OCI-LY7 (cell line): ENCODE measurements at regions not wholly inside any gene's neighbourhood (a gene's known extent, or its start where the extent isn't known, plus 50 kb on each side); places are given as distances from the start of the nearest gene placed in this dataset.

ENCODE experiments used
- BruUV-seq: library from RNA; stranded (reverse); fragments of 400-500 nt; replicated peaks from 2 replicates; lab custom pipeline; 2021; lab: Mats Ljungman, UMichigan
- CTCF ChIA-PET: fragments of 300-600 bp; sonication (Branson Sonifier 250); formaldehyde crosslinking; loops from one replicate; lab custom pipeline; 2022; ENCODE audit warnings: antibody characterized with exemption; ENCODE audit not compliant: unreplicated experiment; lab: Charles Lee
- POLR2A ChIA-PET: fragments of 300-600 bp; sonication (Branson Sonifier 250); formaldehyde crosslinking; loops from one replicate; lab custom pipeline; 2022; ENCODE audit warnings: antibody characterized with exemption; lab: Charles Lee
- DNase-seq: peaks from one replicate; pipeline ENCODE4 v3.0.0-alpha.2; 2015; ENCODE audit warnings: low spot score
- H2AFZ ChIP-seq: fragments of 200-600 bp; sonication (generic), shearing (Covaris generic); 2 replicates; pipeline ENCODE4 v1.6.1; 2014; ENCODE audit warnings: mild to moderate bottlenecking, antibody characterized with exemption, low read length, moderate library complexity
- H3K27ac ChIP-seq: fragments of 200-600 bp; sonication (generic); 2 replicates; pipeline ENCODE4 v1.5.1; 2014; ENCODE audit warnings: mixed run types, low read depth, mild to moderate bottlenecking, moderate library complexity, low read length, inconsistent platforms; ENCODE audit not compliant: poor library complexity, severe bottlenecking
- H3K36me3 ChIP-seq: fragments of 200-600 bp; sonication (generic); 2 replicates; pipeline ENCODE4 v1.6.1; 2014; ENCODE audit warnings: mild to moderate bottlenecking, antibody characterized with exemption, low read length, moderate library complexity, mixed read lengths; ENCODE audit not compliant: insufficient read depth
- H3K4me1 ChIP-seq: fragments of 200-600 bp; sonication (generic); 2 replicates; pipeline ENCODE4 v1.5.1; 2014; ENCODE audit warnings: mild to moderate bottlenecking, low read length; ENCODE audit not compliant: insufficient read depth, poor library complexity, severe bottlenecking
- H3K4me2 ChIP-seq: fragments of 200-600 bp; sonication (generic); 2 replicates; pipeline ENCODE4 v1.6.1; 2014; ENCODE audit warnings: mild to moderate bottlenecking, low read length
- H3K4me3 ChIP-seq: fragments of 200-600 bp; sonication (generic); 2 replicates; pipeline ENCODE4 v1.5.1; 2014; ENCODE audit warnings: mild to moderate bottlenecking, low read depth, low read length; ENCODE audit not compliant: poor library complexity, severe bottlenecking
- H3K79me2 ChIP-seq: fragments of 200-600 bp; sonication (generic); 2 replicates; pipeline ENCODE4 v1.6.1; 2016; ENCODE audit warnings: low read depth, mild to moderate bottlenecking, low read length, moderate library complexity, mixed read lengths; ENCODE audit not compliant: insufficient read depth
- H3K9me2 ChIP-seq: fragments of 200-600 bp; sonication (generic); 2 replicates; pipeline ENCODE4 v1.6.1; 2016; ENCODE audit warnings: mild to moderate bottlenecking, low read length, mixed read lengths; ENCODE audit not compliant: insufficient read depth
- H3K9me3 ChIP-seq: fragments of 200-600 bp; sonication (generic); 2 replicates; pipeline ENCODE4 v1.6.1; 2014; ENCODE audit warnings: mild to moderate bottlenecking, mixed run types, low read length, mixed read lengths
- H4K20me1 ChIP-seq: fragments of 200-600 bp; sonication (generic); 2 replicates; pipeline ENCODE4 v1.6.1; 2014; ENCODE audit warnings: mild to moderate bottlenecking, antibody characterized with exemption, low read length, moderate library complexity, mixed read lengths; ENCODE audit not compliant: insufficient read depth
- EZH2phosphoT487 ChIP-seq: fragments of 200-600 bp; sonication (generic); IDR thresholded peaks from 2 replicates; pipeline ENCODE4 v1.6.1; 2018; ENCODE audit warnings: low read depth, borderline replicate concordance, mild to moderate bottlenecking, mixed run types, antibody characterized with exemption, low read length, moderate library complexity, mixed read lengths
- intact Hi-C: fragments of 100-400 bp; cut with micrococcal nuclease; formaldehyde crosslinking; loops from one replicate; pipeline ENCODE4 v1.10.0; 2022; ENCODE audit not compliant: unreplicated experiment
- TF ChIP-seq, protein P1 (sequence below): fragments of 200-600 bp; sonication (generic); conservative IDR thresholded peaks from 2 replicates; pipeline ENCODE4 v1.5.1; 2014; ENCODE audit warnings: mild to moderate bottlenecking, antibody characterized with exemption, low read length, moderate library complexity, mixed read lengths

DNA sequence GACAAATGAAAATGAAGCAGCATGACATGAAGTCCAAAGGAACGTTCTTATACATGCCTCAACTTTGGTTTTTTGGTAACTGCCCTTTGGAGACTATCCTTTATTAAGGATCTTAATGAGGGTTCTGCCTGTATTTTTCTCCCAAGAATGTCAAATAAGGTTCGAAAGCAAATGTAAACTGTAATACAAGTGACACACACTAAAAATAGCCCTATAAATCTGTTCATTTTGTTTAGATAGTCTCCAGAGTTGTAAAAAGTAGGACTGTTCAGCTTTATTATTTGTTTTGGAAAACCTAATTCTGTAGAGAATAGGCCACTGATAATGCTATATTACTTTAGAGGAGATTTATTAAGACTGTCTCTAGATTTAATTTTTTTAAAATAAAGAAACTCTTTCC lies 80.5 kb upstream of the CDIN1 start:
- no peaks in the 10 kb centered on the region for H4K20me1 ChIP-seq
- H3K9me3 ChIP-seq = no peaks in the 10 kb centered on the region
- ChIA-PET POLR2A (interaction anchor here (0.6 to 1.6 kb wide), 2 partner anchors 10 to 397 kb away, joined by 3 to 4 read pairs; no protein-coding TSS in a partner anchor), CTCF (no interaction called here)
- H3K79me2 ChIP-seq = no peaks in the 10 kb centered on the region
- H3K9me2 ChIP-seq = no peaks in the 10 kb centered on the region
- no TSS peak for BruUV-seq
- no peak overlapping the region for H3K4me3 ChIP-seq
- intact Hi-C loops = no loop called here
- TF ChIP-seq, protein P1, sequence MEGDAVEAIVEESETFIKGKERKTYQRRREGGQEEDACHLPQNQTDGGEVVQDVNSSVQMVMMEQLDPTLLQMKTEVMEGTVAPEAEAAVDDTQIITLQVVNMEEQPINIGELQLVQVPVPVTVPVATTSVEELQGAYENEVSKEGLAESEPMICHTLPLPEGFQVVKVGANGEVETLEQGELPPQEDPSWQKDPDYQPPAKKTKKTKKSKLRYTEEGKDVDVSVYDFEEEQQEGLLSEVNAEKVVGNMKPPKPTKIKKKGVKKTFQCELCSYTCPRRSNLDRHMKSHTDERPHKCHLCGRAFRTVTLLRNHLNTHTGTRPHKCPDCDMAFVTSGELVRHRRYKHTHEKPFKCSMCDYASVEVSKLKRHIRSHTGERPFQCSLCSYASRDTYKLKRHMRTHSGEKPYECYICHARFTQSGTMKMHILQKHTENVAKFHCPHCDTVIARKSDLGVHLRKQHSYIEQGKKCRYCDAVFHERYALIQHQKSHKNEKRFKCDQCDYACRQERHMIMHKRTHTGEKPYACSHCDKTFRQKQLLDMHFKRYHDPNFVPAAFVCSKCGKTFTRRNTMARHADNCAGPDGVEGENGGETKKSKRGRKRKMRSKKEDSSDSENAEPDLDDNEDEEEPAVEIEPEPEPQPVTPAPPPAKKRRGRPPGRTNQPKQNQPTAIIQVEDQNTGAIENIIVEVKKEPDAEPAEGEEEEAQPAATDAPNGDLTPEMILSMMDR = no peak
- TF ChIP-seq EZH2phosphoT487 = no peak
- no peaks in the 10 kb centered on the region for H3K4me1 ChIP-seq
- no peak for DNase-seq
- no peaks in the 10 kb centered on the region for H3K36me3 ChIP-seq
- no peak overlapping the region for H3K27ac ChIP-seq
- no peak overlapping the region for H3K4me2 ChIP-seq
- H2AFZ ChIP-seq = no peak overlapping the region

DNA sequence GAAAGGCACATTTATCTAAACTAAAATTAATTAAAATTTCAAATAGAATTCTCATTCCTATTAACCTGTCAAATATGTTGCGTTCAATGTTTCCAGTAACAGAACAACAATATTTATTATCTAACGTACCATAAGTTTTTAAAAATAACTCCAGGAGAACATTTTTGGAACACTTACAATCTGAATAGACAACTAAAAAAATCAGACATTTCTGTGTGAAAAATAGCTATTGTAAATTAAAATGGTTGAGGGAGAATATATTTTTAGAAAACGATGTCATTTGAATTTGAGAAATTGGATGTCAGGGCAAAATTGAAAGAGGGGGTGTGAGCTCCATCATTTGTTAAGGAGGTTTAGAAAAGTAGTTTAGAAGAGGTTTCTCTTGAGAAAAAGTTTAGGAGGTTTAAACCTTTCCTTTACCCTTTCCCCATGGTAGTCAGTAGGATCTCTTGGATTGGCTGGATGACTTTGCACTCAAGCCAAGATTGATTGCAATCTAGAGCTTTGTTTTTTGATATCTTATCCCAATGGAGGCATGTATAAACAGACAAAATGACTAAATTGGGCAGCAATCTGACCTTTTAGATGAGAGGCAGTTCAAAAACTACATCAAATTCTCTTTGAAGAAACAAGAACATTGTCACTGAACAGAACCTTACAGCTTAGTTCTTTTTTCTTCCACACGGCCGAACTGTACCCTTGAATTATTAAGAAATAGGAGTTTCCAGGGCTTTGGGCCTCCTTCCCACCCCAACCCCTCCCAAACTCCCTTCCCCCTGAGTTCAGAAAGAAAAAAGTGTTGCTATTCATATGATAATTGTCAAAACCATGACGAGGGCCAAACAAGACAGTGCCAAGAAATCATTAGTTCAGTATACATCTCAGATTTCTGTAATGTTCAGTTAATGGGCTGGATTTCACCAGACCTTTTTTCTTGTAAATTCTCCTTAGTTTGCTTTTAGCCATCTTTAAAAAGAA lies 79.7 kb upstream of the CDIN1 start:
- ChIA-PET POLR2A (interaction anchor here (0.6 to 1.6 kb wide), 2 partner anchors 11 to 397 kb away, joined by 3 to 4 read pairs; no protein-coding TSS in a partner anchor), CTCF (no interaction called here)
- H3K4me3 ChIP-seq = no peak overlapping the region
- H3K36me3 ChIP-seq = no peaks in the 10 kb centered on the region
- no peak overlapping the region for H3K27ac ChIP-seq
- no peaks in the 10 kb centered on the region for H4K20me1 ChIP-seq
- no peaks in the 10 kb centered on the region for H3K4me1 ChIP-seq
- no peaks in the 10 kb centered on the region for H3K9me3 ChIP-seq
- TF ChIP-seq EZH2phosphoT487 = no peak
- TF ChIP-seq, protein P1 = no peak
- H3K79me2 ChIP-seq = no peaks in the 10 kb centered on the region
- intact Hi-C loops = loop anchor here (10.0 kb wide), 1 partner anchor 635 kb away; no protein-coding TSS in a partner anchor
- no peak overlapping the region for H2AFZ ChIP-seq
- no peaks in the 10 kb centered on the region for H3K9me2 ChIP-seq
- DNase-seq = no peak
- H3K4me2 ChIP-seq = no peak overlapping the region
- BruUV-seq = no TSS peak
